Fibroblast of mammary gland (primary cell): ENCODE measurements at regions not wholly inside any gene's neighbourhood (a gene's known extent, or its start where the extent isn't known, plus 50 kb on each side); places are given as distances from the start of the nearest gene placed in this dataset.

Experiments used
- DNase-seq: peaks from one replicate; pipeline ENCODE4 v3.0.0-alpha.2; 2010; ENCODE audit warnings: low read depth
- H3K4me3 ChIP-seq: 2 replicates; pipeline ENCODE4 v1.5.1; 2011; ENCODE audit warnings: low read depth, mild to moderate bottlenecking, low read length, moderate library complexity; ENCODE audit not compliant: control insufficient read depth
- CTCF ChIP-seq: conservative IDR thresholded peaks from 2 replicates; pipeline ENCODE4 v1.5.1; 2011; ENCODE audit warnings: low read depth, low read length, inconsistent platforms; ENCODE audit not compliant: control insufficient read depth, insufficient read depth

- no peak for TF ChIP-seq CTCF
- DNase-seq: no peak
Measured at GRCh38 chr2:120785228-120785966, 49.7 kb downstream of the GLI2 start.

GRCh38 chr2:120786038-120786960 is 50.6 kb downstream of the GLI2 start:
- TF ChIP-seq CTCF: no peak
- no peak for DNase-seq

More at GRCh38 chr2:120785228-120785966, 49.7 kb downstream of the GLI2 start:
- no peak overlapping the region for H3K4me3 ChIP-seq

GRCh38 chr2:120787111-120787821 is 51.6 kb downstream of the GLI2 start:
- no peak for TF ChIP-seq CTCF
- DNase-seq: no peak
- H3K4me3 ChIP-seq: no peak overlapping the region

More at GRCh38 chr2:120786038-120786960, 50.6 kb downstream of the GLI2 start:
- no peak overlapping the region for H3K4me3 ChIP-seq

- no peak for DNase-seq
- no peak for TF ChIP-seq CTCF
- no peak overlapping the region for H3K4me3 ChIP-seq
Measured at GRCh38 chr2:120787822-120788700, 52.4 kb downstream of the GLI2 start.

GRCh38 chr2:120791243-120791961 is 55.7 kb downstream of the GLI2 start:
- H3K4me3 ChIP-seq: no peak overlapping the region
- DNase-seq: no peak
- TF ChIP-seq CTCF: no peak
